ENCODE measurements at regions not wholly inside any gene's neighbourhood (a gene's known extent, or its start where the extent isn't known, plus 50 kb on each side); places are given as distances from the start of the nearest gene placed in this dataset.

- TF ChIP-seq CTCF (conservative IDR thresholded peaks at IDR 0.05; ENCODE audit: low read depth, low read length) = no peak
- TF ChIP-seq EZH2 (IDR thresholded peaks at IDR 0.05; ENCODE audit: borderline replicate concordance, low read depth, low read length, poor library complexity, severe bottlenecking) = no peak
Measured at GRCh38 chr4:22070256-22070655, 121.7 kb upstream of the KCNIP4 start.
